ENCODE measurements at regions not wholly inside any gene's neighbourhood (a gene's known extent, or its start where the extent isn't known, plus 50 kb on each side); places are given as distances from the start of the nearest gene placed in this dataset.

GRCh38 chr1:99500541-99500940 lies 145.4 kb upstream of the PALMD start:
- Histone ChIP-seq H3K4me3 (replicated peaks; ENCODE audit: insufficient read depth, low read length) (no peak overlapping the region), H3K27ac (replicated peaks) (no peak overlapping the region), H3K27me3 (ENCODE audit: insufficient read depth, poor library complexity, severe bottlenecking) (no peaks in the 10 kb centered on the region)
- TF ChIP-seq POLR2AphosphoS5 (IDR thresholded peaks at IDR 0.05; ENCODE audit: low read depth) (no peak), CTCF (IDR thresholded peaks at IDR 0.05; ENCODE audit: insufficient read depth, low read length) (no peak), SPI1 (IDR thresholded peaks at IDR 0.05; ENCODE audit: borderline replicate concordance, low read depth) (no peak), REST (IDR thresholded peaks at IDR 0.05; ENCODE audit: insufficient replicate concordance, low read depth) (no peak), GABPA (IDR thresholded peaks at IDR 0.05; ENCODE audit: low read depth) (no peak)
- no peak for DNase-seq (ENCODE audit: low read depth in 1 of 2, low spot score in 1 of 2)

GRCh38 chr1:99501871-99502270 lies 144.0 kb upstream of the PALMD start:
- Histone ChIP-seq H3K27ac (replicated peaks) (no peak overlapping the region), H3K27me3 (ENCODE audit: insufficient read depth, poor library complexity, severe bottlenecking) (no peaks in the 10 kb centered on the region), H3K4me3 (replicated peaks; ENCODE audit: insufficient read depth, low read length) (no peak overlapping the region)
- TF ChIP-seq SPI1 (IDR thresholded peaks at IDR 0.05; ENCODE audit: borderline replicate concordance, low read depth): no peak
- TF ChIP-seq REST (IDR thresholded peaks at IDR 0.05; ENCODE audit: insufficient replicate concordance, low read depth): no peak
- no peak for TF ChIP-seq CTCF (IDR thresholded peaks at IDR 0.05; ENCODE audit: insufficient read depth, low read length)
- no peak for TF ChIP-seq POLR2AphosphoS5 (IDR thresholded peaks at IDR 0.05; ENCODE audit: low read depth)
- TF ChIP-seq GABPA (IDR thresholded peaks at IDR 0.05; ENCODE audit: low read depth): no peak
- no peak for DNase-seq (ENCODE audit: low read depth in 1 of 2, low spot score in 1 of 2)

GRCh38 chr1:99502400-99502799 lies 143.5 kb upstream of the PALMD start:
- Histone ChIP-seq H3K27me3 (ENCODE audit: insufficient read depth, poor library complexity, severe bottlenecking) (no peaks in the 10 kb centered on the region), H3K27ac (replicated peaks) (no peak overlapping the region), H3K4me3 (replicated peaks; ENCODE audit: insufficient read depth, low read length) (no peak overlapping the region)
- TF ChIP-seq REST (IDR thresholded peaks at IDR 0.05; ENCODE audit: insufficient replicate concordance, low read depth): no peak
- no peak for TF ChIP-seq SPI1 (IDR thresholded peaks at IDR 0.05; ENCODE audit: borderline replicate concordance, low read depth)
- no peak for TF ChIP-seq GABPA (IDR thresholded peaks at IDR 0.05; ENCODE audit: low read depth)
- TF ChIP-seq CTCF (IDR thresholded peaks at IDR 0.05; ENCODE audit: insufficient read depth, low read length): no peak
- TF ChIP-seq POLR2AphosphoS5 (IDR thresholded peaks at IDR 0.05; ENCODE audit: low read depth): no peak
- no peak for DNase-seq (ENCODE audit: low read depth in 1 of 2, low spot score in 1 of 2)

Data from HL-60 (cell line).